AG10803 (cell line): ENCODE measurements at regions not wholly inside any gene's neighbourhood (a gene's known extent, or its start where the extent isn't known, plus 50 kb on each side); places are given as distances from the start of the nearest gene placed in this dataset.
A peak's percentile ranks its signal among the peaks of the same experiment; 100 is the strongest.

Source experiments
- DNase-seq: peaks from one replicate; pipeline ENCODE4 v3.0.0; 2010; ENCODE audit warnings: low read depth
- H3K4me3 ChIP-seq: 2 replicates; pipeline ENCODE4 v1.5.1; 2011; ENCODE audit warnings: mild to moderate bottlenecking, low read length, control low read depth
- TF ChIP-seq, protein P1 (sequence below): conservative IDR thresholded peaks from 2 replicates; pipeline ENCODE4 v1.5.1; 2011; ENCODE audit warnings: mild to moderate bottlenecking, low read length, control low read depth, inconsistent platforms

DNA sequence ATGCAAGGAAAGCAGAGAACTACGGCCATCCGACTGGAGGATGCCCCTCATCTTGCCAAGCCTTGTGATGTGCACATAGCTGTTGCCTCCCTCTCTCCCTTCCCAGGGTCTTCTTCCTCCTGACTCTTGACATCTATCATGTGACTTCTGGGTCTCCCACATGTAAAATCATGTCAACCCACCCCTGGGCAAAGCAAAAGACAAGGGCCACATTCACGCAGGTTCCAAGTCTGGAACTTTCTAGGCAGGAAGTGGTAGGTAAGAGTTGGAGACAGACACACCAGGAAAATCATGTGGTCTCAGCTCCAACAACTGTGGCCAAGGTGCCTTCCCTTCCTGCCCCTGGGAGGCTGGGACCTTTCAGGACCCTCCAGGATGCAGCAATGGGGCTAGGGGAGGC is 187.3 kb downstream of the CXCL12 start:
- no peak overlapping the region for H3K4me3 ChIP-seq
- DNase-seq: no peak
- TF ChIP-seq, protein P1, sequence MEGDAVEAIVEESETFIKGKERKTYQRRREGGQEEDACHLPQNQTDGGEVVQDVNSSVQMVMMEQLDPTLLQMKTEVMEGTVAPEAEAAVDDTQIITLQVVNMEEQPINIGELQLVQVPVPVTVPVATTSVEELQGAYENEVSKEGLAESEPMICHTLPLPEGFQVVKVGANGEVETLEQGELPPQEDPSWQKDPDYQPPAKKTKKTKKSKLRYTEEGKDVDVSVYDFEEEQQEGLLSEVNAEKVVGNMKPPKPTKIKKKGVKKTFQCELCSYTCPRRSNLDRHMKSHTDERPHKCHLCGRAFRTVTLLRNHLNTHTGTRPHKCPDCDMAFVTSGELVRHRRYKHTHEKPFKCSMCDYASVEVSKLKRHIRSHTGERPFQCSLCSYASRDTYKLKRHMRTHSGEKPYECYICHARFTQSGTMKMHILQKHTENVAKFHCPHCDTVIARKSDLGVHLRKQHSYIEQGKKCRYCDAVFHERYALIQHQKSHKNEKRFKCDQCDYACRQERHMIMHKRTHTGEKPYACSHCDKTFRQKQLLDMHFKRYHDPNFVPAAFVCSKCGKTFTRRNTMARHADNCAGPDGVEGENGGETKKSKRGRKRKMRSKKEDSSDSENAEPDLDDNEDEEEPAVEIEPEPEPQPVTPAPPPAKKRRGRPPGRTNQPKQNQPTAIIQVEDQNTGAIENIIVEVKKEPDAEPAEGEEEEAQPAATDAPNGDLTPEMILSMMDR: no peak

DNA sequence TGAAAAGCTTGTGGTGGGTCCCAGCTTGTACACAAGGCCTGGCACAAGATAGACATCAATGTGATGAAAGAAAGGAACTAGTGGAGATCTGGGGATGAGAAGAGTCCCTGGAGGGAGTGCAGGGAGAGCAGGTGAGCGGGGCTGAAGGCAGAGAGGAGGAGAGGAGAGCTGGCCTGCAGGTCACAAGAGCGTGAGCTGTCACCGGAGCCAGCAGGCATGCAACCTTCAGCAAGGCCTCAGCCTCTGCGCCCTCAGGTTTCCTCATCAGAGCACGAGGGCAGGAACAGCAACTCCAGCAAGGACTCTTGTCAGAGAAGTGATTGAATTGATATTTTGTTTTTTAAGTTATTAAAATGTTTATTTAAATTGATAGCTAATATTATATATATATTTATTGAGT is 188.6 kb downstream of the CXCL12 start:
- DNase-seq: no peak
- no peak overlapping the region for H3K4me3 ChIP-seq
- TF ChIP-seq, protein P1: no peak

DNA sequence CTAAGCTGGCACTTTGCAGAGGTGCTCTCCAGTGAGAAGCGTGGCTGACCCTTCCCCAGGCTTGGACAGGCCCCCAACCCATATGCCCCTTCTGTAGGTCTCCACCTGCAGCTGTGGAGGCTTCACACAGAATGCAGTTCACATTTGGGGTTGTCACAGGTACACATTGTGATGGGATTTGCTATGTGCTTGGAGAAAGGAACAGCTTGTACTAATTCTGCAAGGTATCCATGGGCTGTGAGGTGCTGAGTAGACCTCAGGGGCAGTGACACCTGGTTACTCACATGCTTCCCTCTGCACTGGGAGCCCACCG is 188.9 kb downstream of the CXCL12 start:
- TF ChIP-seq, protein P1: no peak

DNA sequence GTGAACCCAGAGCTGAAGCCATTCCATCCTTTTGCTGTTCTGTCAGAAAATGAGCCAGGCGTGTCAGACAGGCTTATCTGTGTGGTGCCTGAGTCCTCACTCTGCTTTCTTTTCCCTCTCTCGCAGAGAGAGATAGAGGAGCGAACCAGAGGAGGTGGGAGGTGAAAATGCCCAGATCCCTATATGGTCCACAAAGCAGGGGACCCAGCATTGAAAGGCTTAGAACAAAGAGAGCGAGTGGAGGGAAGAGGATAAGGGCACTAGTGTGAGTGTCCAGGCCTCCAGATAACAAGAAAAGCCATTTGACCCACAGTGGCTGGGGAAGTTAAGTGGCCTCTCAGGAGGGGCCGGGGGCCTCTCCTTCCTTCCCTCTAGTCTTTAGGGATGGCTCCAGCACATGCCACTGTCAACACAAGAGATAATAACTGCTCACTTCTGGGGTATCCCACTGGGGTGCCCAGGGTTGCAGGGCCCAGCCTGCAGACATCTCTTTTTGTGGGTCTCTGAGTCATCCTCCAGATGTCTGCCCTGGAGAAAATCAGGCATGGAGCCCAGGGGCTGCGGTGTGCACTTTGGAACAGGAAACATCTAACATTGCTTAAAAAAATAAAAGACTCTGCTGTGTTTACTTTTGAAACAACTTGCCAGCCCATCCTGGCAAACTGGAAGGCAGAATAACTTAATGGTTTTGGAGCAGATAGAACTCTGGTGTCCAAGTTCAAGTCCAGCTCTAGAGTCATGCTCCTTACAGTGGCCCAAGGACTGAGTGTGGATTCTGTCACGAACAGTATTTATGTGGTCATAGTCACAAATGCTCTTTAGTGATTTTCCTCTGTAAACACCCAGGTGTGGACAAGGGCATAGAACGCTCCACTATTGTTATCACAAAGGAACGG is 189.5 kb downstream of the CXCL12 start:
- TF ChIP-seq, protein P1: no peak
- no peak overlapping the region for H3K4me3 ChIP-seq
- peak; percentile 94 for DNase-seq

More for the DNA sequence above, 188.9 kb downstream of the CXCL12 start:
- H3K4me3 ChIP-seq: no peak overlapping the region
- no peak for DNase-seq

DNA sequence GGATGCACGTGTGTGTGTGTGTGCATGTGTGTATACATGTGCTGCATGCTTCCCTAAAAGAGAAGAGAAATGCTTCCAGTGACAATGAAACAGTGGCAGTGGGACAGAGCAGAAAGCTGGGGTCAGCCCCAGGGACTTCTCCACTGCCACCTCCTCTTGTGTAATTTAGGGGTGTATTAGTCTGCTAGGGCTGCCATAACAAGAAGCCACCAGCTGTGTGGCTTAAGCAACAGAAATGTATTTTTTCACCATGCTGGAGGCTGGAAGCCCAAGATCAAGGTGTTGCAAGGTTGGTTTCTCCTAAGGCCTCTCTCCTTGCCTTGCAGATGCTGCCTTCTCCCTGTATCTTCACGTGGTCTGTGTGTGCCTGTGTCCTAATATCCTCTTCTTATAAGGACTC is 190.5 kb downstream of the CXCL12 start:
- no peak for DNase-seq
- H3K4me3 ChIP-seq: no peak overlapping the region
- TF ChIP-seq, protein P1: no peak

DNA sequence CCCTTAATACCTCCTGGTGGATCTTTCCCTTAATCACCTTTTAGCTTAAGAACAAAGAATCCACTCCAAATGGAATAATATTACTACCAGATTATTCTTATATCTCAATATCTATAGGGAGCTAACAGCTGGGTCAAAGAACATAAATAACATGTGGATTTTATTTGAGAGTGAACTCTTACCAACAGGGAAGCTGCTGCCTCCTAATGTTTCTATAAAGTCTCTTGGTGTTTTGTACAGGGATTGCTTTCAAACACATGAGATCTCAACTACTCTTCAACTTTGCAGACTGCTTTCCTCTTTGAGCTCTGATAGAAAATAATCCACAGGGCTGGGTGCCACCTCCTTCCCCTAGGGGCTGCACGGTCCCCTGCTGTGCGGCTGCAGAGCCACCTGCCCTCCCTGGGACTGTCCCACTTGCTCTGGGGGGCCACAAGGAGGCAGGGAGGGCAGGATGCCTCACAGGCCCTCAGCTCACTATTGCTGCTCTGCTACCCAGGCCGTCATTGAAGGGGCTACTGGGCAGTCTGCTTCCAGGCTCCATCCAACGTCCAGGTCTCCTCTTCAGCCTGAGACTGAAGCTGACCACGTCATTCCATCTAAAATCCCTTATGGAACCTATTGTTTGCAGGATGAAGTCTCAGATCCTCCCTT is 191.2 kb downstream of the CXCL12 start:
- H3K4me3 ChIP-seq: no peak overlapping the region
- TF ChIP-seq, protein P1: no peak; the same call in 1 of the 2 replicates
- no peak for DNase-seq

DNA sequence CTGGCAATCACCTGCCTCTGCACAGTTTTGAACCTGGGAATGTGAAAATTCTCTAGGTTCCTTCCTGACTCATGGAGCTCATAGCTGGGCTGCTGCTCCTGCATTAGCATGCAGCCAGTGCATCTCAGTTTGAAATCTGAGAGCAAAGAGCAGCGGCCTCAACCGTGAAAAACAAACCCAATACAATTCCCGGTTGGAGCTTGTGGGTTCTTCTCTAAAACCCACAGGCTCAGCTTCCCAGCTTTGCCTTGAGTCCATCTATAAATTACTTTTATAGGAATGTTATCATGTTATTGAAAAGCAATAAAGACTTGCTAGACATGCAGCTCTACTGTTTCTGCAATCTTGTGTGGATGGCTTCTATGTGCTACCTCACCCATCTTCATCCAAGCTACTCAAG is 191.7 kb downstream of the CXCL12 start:
- no peak for DNase-seq
- TF ChIP-seq, protein P1: no peak
- no peak overlapping the region for H3K4me3 ChIP-seq
